ENCODE measurements at regions not wholly inside any gene's neighbourhood (a gene's known extent, or its start where the extent isn't known, plus 50 kb on each side); places are given as distances from the start of the nearest gene placed in this dataset.

DNA sequence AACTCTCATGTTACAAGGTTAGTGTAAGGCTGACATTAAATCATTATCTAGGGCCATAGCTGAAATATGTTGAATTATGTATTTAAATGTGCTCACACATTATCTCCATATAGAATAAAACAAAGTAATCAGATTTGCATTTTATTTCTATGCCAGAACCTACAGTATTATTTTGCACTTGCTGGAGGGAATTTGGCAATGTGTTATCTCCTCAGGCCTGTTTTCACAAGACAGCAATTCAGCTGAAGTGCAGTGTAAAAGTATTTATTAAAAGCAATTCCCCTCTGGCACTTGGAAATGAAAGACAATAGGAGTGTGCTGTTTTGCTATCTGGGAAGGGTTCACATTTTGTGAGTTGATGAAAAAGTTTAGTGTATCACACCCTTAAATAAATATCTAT is 276.3 kb downstream of the DNAJB9 start:
- H3K27me3 Mint-ChIP-seq (ENCODE audit: low read depth): peaks cover 2% of the 10 kb centered on the region
- TF ChIP-seq, protein P1, sequence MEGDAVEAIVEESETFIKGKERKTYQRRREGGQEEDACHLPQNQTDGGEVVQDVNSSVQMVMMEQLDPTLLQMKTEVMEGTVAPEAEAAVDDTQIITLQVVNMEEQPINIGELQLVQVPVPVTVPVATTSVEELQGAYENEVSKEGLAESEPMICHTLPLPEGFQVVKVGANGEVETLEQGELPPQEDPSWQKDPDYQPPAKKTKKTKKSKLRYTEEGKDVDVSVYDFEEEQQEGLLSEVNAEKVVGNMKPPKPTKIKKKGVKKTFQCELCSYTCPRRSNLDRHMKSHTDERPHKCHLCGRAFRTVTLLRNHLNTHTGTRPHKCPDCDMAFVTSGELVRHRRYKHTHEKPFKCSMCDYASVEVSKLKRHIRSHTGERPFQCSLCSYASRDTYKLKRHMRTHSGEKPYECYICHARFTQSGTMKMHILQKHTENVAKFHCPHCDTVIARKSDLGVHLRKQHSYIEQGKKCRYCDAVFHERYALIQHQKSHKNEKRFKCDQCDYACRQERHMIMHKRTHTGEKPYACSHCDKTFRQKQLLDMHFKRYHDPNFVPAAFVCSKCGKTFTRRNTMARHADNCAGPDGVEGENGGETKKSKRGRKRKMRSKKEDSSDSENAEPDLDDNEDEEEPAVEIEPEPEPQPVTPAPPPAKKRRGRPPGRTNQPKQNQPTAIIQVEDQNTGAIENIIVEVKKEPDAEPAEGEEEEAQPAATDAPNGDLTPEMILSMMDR (IDR thresholded peaks at IDR 0.05; ENCODE audit: unreplicated experiment): no peak
- no peak for DNase-seq (ENCODE audit: low spot score in 2 of 2, unreplicated experiment in 2 of 2)
- H3K9me3 Mint-ChIP-seq: no peaks in the 10 kb centered on the region
- H3K4me3 Mint-ChIP-seq: no peak overlapping the region
- peaks cover 9% of the 10 kb centered on the region for H3K4me1 Mint-ChIP-seq
- H3K27ac Mint-ChIP-seq: no peak overlapping the region
- H3K36me3 Mint-ChIP-seq: no peaks in the 10 kb centered on the region

DNA sequence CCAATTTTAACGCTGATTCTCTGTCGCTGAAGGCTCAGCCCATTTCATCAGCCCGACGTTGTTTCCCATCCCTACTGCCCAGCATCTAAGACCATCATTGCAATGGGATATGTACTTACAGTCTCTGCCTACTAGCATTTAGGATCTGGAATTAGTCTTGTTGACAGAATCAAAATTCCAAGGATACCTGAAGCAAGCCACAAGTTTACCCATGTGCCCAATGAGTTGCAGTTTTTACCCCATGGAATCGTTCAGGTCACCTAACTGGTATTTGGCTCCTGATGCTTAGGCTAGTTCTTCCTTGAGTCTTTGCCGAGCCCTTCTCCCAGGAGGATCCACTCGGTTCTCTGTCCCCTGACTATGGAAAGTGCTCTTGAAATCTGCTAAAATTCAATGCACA is 276.8 kb downstream of the DNAJB9 start:
- no peak for DNase-seq (ENCODE audit: low spot score in 2 of 2, unreplicated experiment in 2 of 2)
- peaks cover 9% of the 10 kb centered on the region for H3K4me1 Mint-ChIP-seq
- peaks cover 2% of the 10 kb centered on the region for H3K27me3 Mint-ChIP-seq (ENCODE audit: low read depth)
- no peaks in the 10 kb centered on the region for H3K36me3 Mint-ChIP-seq
- no peak overlapping the region for H3K4me3 Mint-ChIP-seq
- H3K9me3 Mint-ChIP-seq: no peaks in the 10 kb centered on the region
- no peak overlapping the region for H3K27ac Mint-ChIP-seq
- TF ChIP-seq, protein P1 (IDR thresholded peaks at IDR 0.05; ENCODE audit: unreplicated experiment): no peak

DNA sequence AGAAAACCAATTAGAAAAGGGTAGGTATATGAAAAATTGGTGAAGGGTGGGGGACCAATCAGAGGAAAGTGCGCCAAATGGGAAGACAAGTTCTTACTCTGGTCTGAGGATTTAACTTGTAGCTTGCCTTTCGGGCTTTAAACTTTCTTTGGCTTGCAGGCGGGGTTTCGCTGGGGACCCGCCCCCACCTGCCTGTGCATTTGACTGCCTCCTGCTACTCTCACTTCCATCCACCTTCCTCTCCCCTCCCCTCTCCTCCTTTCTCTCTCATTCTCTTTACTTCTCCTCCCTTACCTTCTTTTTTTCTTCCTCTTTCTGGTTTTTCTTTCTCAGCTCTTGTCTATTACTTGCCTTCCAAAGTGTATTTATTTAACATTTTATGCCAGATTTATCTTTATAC is 278.8 kb downstream of the DNAJB9 start:
- Mint-ChIP-seq H3K4me3 (no peak overlapping the region), H3K9me3 (no peaks in the 10 kb centered on the region), H3K27ac (no peak overlapping the region), H3K27me3 (ENCODE audit: low read depth) (peaks cover 2% of the 10 kb centered on the region), H3K4me1 (peaks cover 9% of the 10 kb centered on the region), H3K36me3 (no peaks in the 10 kb centered on the region)
- no peak for DNase-seq (ENCODE audit: low spot score in 2 of 2, unreplicated experiment in 2 of 2)
- TF ChIP-seq, protein P1 (IDR thresholded peaks at IDR 0.05; ENCODE audit: unreplicated experiment): no peak

DNA sequence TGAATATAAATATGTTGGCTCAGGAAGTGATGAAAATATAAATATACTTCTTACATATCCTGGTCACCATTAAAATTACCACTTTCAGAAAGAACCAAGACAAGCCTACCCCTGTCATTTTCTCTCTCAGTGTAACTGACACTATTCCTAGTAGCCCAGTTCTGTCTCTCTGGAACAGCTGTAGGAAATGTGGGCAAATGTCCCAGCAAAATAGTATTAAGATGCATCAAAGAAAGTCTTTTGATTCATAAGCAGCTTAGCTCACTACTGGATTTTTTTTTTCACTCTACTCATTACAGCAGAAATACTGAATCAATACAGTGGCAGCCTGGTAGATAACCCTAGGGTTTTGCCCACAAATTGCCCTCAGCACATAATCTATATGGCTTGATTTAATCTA is 290.9 kb downstream of the DNAJB9 start:
- TF ChIP-seq, protein P1 (IDR thresholded peaks at IDR 0.05; ENCODE audit: unreplicated experiment): no peak
- Mint-ChIP-seq H3K4me1 (no peaks in the 10 kb centered on the region), H3K27ac (no peak overlapping the region), H3K27me3 (ENCODE audit: low read depth) (peaks cover 3% of the 10 kb centered on the region), H3K9me3 (peaks cover 21% of the 10 kb centered on the region), H3K4me3 (no peak overlapping the region), H3K36me3 (no peaks in the 10 kb centered on the region)
- no peak for DNase-seq (ENCODE audit: low spot score in 2 of 2, unreplicated experiment in 2 of 2)

DNA sequence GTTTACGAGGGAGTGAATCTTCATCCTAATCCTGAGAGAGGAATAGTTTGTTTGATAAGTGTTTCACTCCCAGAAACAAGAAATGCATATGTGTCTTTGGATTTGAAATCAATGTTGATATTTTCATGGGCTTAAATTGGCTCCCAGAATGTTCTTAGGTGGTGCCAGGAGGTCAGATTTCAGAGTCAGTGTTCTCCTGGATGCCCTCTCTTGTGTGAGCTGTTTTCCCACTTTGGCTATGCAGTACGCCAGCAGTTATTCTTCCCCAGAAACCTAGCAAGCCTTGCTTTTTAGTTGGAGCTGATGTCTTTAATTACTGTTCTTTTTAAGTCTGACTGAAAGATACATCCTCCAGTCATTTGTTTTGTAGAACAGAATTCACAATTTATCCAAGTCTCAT is 291.4 kb downstream of the DNAJB9 start:
- Mint-ChIP-seq H3K9me3 (peaks cover 25% of the 10 kb centered on the region), H3K4me1 (no peaks in the 10 kb centered on the region), H3K4me3 (no peak overlapping the region), H3K27me3 (ENCODE audit: low read depth) (peaks cover 3% of the 10 kb centered on the region), H3K27ac (no peak overlapping the region), H3K36me3 (no peaks in the 10 kb centered on the region)
- TF ChIP-seq, protein P1 (IDR thresholded peaks at IDR 0.05; ENCODE audit: unreplicated experiment): no peak
- no peak for DNase-seq (ENCODE audit: low spot score in 2 of 2, unreplicated experiment in 2 of 2)

DNA sequence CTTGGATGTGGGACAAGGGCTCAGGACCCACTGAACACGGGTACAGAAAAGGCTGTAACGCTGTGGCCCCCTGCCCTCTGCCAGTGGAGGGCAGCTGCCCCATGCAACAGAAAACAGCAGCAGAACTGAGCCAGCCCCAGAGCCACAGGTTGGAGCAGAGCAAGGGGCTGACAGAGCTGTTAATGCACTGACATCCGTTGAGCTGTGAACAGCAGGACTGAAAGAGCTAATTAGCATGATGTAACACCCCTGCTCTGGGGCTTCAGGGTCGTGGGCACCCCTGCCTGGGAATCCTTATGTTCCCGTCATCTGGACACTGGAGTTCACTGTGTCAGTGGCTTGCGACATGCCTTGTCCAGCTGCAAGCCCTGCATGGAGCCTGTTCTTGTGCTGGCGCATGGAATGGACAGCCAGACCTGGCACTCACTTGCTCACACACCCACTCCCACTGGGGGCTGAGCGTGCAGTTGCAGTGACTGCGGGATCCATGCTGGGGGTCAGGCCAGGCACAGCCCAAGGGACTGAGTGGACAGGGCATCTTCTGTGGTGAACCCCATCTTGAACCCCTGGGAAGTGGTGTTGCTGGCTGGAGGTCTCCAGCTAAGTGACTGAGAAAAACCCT is 293.7 kb downstream of the DNAJB9 start:
- no peaks in the 10 kb centered on the region for H3K4me1 Mint-ChIP-seq
- no peaks in the 10 kb centered on the region for H3K36me3 Mint-ChIP-seq
- peaks cover 3% of the 10 kb centered on the region for H3K27me3 Mint-ChIP-seq (ENCODE audit: low read depth)
- H3K4me3 Mint-ChIP-seq: no peak overlapping the region
- no peak overlapping the region for H3K27ac Mint-ChIP-seq
- H3K9me3 Mint-ChIP-seq: peaks cover 26% of the 10 kb centered on the region
- no peak for DNase-seq (ENCODE audit: low spot score in 2 of 2, unreplicated experiment in 2 of 2)
- TF ChIP-seq, protein P1 (IDR thresholded peaks at IDR 0.05; ENCODE audit: unreplicated experiment): no peak

Measured in mesothelial cell of epicardium (in vitro differentiated cells).